ENCODE measurements at regions not wholly inside any gene's neighbourhood (a gene's known extent, or its start where the extent isn't known, plus 50 kb on each side); places are given as distances from the start of the nearest gene placed in this dataset.

- no peak for DNase-seq
Measured at GRCh38 chr6:21382821-21383449, 210.6 kb upstream of the SOX4 start.

- no peak for DNase-seq
Measured at GRCh38 chr6:21383450-21384085, 210.0 kb upstream of the SOX4 start.

DNA sequence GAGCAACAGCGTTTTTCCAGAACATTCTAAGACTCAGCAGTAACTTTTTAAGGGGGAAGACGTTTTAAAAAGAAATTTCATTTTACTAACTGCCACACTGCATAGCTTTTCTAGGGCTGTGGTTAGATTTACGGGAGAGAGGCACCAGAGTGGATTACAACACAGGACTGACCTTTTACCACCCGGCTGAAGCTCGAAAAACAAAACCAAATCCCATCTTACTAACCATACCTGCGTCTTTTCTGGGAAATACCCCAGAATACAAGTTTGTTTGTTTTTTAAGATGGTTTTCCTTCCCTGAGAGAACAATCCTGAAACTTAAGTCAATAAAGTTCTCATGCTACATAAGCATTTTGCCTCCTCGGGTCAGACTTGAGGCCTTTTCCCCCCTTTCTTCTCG lies 209.3 kb upstream of the SOX4 start:
- no peak for DNase-seq

DNA sequence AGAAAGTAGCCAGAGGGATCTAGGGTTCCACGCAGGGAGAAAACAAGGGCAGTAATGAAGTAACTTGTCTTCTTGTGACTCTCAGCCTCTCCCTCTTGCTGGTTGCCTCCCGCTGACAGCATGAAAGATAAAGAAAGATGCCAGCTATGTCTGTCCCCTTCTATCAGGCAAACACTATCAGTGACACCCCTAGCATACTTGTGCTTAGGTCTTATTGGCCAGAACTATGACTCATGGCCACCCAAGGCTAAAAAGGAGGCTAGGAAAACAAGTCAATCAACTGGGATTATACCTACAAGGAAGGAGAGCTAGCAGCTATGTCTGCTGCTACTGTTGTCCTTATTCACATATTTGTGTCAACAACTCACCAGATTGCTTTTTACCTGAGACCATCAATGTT lies 206.8 kb upstream of the SOX4 start:
- no peak for DNase-seq

DNA sequence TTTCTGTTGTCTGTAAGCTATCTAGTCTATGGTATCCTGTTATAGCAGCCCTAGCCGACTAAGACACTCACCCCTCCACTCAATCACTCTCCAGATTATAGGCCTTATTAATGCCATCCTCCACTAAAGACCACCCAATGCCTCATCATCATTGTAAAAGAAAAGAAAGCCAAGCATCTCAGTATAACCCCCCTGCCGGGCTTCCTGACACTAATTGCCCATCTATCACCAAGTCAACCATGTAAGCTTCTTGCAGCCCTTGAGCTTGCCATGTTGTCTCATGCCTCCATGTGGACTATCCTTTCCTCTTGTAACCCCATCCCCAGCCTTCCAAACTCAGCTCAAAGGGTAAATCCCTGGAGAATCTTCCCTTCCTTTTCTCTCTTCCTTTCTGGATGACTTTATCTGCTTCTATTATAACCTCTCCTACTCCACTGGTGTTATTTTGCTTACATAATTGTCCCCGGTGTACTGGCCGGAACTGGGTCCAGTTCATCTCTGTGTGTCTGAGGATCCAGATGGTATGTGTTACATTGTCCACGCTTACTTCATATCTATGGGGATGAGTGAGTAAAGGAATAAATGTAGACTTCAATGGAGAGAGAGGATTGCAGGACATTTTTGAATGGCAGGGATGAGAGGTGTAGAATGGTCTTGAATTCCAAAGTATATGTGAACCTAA lies 202.9 kb upstream of the SOX4 start:
- DNase-seq, result no peak

- DNase-seq, result no peak
Measured at GRCh38 chr6:21392177-21392576, 201.4 kb upstream of the SOX4 start.

- no peak for DNase-seq
Measured at GRCh38 chr6:21393441-21394165, 199.9 kb upstream of the SOX4 start.

GRCh38 chr6:21395121-21395520 lies 198.4 kb upstream of the SOX4 start:
- DNase-seq, result no peak

- DNase-seq, result no peak
Measured at GRCh38 chr6:21396313-21396712, 197.2 kb upstream of the SOX4 start.

DNA sequence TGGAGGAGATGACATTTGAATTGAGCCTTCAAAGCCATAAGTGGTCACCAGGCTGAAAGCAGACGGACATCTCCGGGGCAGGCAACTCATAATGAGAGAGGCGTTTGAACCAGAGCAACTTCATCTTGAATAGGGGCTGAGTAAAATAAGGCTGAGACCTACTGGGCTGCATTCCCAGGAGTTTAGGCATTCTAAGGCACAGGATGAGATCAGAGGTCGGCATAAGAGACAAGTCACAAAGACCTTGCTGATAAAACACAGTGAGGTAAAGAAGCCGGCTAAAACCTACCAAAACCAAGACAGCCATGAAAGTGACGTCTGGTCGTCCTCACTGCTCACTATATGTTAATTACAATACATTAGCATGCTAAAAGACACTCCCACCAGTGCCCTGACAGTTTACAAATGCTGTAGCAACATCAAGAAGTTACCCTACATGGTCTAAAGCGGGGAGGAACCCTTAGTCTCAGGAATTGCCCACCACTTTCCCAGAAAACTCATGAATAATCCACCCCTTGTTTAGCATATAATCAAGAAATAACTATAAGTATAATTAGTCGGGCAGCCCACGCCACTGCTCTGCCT lies 194.7 kb upstream of the SOX4 start:
- no peak for DNase-seq

DNA sequence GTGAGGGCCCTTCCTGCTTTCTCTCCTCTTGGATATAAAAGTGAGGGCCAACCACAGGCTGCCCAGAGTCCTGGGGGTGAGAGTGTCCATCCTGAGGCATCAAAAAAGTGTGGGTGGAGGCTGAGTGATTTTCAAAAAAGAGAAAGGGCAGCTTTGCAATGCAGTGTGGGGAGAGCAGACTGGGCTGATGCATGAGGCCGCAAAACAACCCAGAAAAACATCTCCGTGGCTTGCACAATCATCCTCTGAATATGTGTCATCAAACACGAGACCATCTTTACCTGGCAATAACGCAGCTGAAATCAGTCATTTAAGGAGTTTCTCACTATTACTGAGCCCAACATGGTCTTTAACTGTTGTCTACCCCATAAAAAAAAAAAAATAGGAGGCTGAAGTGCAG lies 191.2 kb upstream of the SOX4 start:
- DNase-seq, result no peak

DNA sequence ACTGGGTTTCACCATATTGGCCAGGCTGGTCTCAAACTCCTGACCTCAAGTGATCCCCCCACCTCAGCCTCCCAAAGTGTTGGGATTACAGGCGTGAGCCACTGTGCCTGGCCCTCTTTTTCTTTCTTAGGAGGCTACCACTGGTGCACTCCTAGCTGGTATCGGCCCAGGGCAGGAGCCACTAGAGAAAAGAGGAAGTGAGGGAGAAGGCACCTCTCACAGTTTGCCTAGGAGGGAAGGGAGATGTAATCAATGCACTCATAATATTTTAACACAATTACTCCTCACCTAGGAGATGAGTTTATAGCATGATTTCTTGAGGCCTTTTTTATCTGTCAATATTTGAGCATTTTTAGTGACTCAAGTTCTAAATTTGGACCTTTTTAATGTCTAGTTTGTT lies 189.0 kb upstream of the SOX4 start:
- no peak for DNase-seq

DNA sequence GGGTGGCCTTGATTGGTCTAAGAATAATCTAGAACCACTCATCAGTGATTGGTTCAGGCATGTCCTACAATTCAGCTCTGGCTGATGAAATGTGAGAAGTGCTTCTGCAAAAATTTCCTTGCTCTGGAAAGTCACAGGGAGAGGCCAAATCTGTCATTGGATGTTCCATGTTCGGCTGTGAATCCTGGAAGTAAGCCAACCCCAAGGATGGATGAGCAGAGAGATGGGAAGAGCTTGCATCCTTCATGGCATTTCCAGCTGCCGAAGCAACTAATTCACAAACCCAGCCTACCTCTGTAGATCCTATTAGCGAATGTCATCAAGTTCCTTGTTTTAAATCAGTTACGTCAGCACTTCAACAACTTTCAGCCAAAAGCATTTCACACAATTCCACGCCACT lies 187.2 kb upstream of the SOX4 start:
- no peak for DNase-seq

DNA sequence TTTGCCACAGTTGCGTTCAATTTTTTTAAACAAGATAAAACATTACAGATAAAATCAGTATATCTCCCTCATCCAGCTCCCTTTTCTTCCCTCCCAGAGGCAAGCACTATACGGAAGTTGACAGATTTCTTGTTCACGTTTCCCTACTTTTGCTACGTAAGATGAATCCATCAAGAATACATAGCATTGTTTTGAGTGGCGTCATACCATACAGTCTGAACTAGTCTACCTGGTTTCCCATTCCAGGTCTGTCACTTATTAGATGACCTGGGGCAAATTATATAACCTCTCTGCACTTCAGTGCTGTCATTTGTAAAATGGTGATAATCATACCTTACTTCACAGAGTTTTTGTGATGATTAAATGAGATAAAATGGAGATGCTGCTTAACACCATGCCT lies 184.3 kb upstream of the SOX4 start:
- DNase-seq, result no peak

DNA sequence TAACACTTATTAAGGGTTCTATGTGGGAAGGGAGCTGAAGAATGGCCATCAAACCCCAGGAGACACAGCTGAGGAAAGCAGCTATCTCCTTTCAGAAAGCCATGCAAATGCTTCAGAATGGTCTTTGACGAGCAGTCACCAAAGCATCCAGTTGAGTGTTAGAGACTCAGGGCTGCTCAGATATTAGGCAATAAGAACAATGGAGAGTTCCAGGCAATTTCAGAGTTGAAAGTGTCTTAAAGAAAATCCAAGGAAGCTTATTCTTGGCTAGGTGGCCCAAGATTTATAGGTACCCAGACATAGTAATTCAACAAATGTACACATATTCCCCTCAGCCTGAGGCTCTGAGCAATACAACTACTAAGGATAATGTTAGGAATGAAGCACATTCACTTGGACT lies 180.1 kb upstream of the SOX4 start:
- no peak for DNase-seq

DNA sequence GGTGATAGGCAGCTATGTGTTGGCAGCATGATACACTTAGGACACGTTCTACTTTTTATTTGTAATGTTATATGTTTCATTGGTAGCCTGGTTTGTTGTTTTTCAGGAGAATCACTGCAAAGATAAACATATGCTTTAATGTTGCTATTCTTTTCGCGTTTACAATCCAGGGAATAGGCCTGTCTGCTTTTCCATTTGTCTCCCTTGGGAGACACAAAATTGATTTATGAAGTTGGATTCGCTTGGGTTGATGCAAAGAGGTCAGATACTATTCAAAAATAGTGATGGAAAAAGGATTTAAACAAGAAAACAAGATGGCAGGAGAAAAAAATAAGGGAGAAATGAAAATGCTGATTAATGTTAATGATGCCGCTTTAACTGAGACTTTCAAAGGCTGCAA lies 179.5 kb upstream of the SOX4 start:
- no peak for DNase-seq

DNA sequence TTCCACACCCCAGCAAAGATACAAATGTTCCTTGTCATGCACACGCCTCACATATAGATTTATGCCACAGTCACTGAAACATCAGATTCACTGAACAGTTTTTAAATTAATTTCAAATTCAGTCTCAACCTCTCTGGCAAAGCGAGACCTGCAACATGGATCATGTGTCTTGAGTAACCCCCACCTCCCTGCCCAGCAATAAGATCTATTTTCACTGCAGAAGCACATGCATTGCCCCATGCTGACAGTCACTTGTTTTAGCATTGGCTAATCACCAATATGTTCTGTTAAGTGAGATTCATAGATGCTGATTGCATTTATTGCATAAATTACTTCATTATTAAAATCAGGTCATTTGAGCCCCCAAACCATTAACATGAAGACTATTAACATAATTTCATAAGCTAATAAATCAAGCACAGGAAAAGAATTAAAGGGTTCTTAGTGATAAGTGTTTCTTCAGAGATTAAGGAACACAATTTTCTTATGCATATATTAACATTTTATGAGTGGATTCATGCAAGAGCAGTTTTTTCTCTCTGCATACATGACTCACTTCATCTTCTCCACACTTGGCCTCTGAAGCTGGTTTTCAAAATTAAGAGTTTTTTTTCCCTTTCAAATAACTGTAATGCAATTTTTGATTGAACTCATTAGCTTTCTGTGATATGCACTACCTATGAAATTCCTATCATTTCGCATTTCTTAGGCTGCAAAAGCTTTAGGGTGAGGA lies 173.2 kb upstream of the SOX4 start:
- no peak for DNase-seq

DNA sequence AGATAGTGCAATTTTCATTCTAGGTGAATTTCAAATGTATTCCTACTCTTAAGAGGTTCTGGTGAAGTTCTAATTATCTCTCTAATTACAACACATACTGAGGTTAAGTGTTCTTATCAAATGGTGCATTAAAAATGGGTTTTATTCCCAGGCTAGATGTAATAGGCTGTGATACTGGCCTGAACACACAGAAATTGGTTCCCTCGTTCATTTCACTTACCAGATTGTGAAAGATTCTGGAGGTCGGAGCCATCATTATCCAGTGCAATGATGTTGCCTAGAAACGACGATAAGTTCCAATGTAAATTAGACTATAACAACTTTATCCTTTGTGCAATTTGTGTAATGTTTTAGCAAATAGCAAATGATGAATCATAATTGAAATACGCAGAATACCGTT lies 172.6 kb upstream of the SOX4 start:
- DNase-seq, result no peak

DNA sequence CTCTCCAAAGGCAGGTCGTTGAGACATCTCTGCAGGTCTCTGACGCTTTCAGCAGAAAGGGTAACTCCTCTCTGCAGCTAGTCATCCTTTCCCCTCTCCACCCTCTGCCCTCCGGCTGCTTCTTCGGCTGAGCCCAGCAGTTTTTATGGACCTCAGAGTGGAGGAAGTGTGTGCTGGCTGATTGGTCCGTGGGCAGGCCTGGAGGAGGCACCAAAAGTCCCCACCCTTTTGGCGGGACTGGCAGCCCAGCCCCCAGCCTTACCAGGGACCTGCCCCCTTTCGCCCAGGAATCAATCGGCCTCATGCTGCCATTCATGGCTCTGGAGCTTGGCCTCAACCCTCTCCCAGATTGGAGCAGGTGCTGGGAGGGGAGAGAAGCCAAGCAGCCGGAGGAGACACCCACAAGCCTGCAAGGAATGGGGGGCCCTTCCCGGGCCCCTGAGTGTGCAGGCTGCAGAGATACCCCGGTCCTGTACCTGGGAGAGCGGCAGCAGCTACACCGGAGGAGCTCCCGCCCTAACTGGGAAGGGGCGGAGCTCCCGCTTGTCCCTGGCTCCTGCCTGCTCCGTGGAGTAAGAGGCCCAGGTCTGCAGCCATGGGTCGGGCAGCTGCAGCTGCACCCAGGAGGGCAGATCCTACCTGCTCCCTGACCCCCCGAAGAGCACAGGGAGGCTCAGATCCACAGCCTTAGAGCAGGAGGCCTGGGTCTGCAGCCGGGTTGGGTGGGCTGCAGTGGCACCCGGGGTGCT lies 170.3 kb upstream of the SOX4 start:
- DNase-seq, result no peak

GRCh38 chr6:21426841-21427490 lies 166.6 kb upstream of the SOX4 start:
- DNase-seq, result no peak

DNA sequence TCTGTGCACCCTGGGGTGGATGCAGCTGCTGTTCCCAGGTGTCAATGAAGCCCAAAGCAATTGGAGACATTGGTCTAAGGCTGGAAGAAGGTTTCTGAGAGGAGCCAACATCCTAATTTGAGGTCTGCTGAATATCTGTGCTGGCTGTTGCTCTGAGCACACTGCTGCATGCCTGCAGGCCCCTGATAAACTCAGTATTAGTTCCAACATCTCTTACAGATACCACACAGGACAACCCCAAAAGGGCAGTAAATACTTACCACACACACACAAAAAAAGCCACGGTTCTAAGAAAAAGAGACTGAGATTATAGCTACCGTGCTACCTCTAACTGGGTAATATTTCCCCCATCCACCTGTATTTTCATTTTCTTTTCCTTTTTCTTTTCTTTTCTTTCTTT lies 164.3 kb upstream of the SOX4 start:
- no peak for DNase-seq

DNA sequence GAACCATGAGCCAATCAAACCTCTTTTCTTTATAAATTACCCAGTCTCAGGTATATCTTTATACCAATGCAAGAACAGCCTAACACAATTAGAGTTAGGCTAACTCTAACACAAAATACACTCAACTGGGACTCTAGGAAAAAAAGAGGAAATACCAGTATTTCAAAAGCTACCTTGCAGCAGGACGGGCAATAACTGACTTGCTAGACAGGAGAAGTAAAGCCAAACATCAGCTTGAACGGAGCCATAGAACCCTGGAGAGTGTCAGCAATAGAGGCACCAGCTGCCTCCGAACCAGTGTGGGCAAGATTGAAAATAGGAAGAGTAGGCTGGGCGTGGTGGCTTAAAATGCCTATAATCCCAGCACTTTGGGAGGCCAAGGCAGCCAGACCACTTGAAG lies 162.0 kb upstream of the SOX4 start:
- no peak for DNase-seq

Measured in activated CD8-positive, alpha-beta memory T cell treated with anti-CD3 and anti-CD28 coated beads, Interleukin-2, amount 50 U/mL, for 4 hours (primary cell).